CD4-positive, alpha-beta T cell treated with Interleukin-21 for 1 hour (primary cell): ENCODE measurements at regions not wholly inside any gene's neighbourhood (a gene's known extent, or its start where the extent isn't known, plus 50 kb on each side); places are given as distances from the start of the nearest gene placed in this dataset.
"Not testable (repeated sequence)": the region's sequence is repeated elsewhere in the genome, so short reads cannot be mapped to it uniquely, and the experiment has no call there.

ENCODE experiments used
- DNase-seq: peaks from one replicate; pipeline ENCODE4 v3.0.0-alpha.2; 2020

DNA sequence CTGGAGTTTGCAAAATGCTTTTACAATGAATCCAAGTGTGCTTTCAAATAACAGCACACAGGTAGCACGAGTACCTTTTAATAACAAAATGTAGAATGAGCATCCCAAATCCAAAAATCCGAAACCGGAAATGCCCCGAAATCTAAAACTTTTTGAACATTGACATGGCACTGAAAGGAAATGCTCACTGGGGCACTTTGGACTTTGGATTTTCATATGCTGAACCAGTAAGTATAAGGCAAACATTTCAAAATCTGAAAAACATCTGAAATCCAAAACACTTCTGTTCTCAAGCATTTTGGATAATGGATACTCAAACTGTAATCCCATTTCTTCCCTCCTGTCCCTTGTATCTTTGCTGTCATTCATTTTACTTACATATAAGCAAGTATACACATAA, 50.1 kb downstream of the GCNT4 start:
- DNase-seq, result no peak

DNA sequence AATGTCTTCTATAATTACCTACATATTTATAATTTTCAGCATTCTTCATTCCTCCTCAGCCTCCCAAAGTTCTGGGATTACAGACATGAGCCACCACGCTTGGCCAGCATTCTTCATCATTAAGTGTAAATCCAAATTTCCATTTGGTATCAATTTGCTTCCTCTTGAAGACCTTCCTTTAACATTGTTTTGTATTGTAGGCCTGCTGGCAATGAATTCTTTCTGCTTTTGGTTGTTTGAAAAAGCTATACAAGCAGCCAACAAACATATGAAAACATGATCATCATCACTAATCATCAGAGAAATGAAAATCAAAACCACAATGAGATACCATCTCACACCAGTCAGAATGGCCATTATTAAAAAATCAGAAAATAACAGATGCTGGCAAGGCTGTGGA, 56.4 kb downstream of the GCNT4 start:
- DNase-seq, result no peak

- no peak for DNase-seq
These were observed 57.5 kb downstream of the GCNT4 start for GRCh38 chr5:74994826-74995225.

DNA sequence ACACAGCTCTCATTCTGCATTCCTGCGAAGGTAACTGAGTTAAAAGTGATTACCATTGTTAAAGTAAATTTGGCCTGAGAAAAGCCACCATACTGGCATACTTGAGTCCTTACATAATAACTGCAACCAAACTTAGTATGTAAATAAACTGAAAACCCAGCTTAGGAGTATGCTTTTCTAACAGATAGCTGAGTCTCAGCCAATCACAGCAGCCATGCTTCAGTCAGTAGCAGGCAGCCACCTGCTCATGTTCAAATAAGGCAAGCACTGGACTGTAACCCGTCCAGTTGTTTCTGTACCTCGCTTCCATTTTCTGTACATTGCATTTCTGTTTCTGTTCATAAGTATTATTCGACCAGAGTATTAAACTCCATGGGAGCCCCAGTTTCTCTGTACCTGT, 58.6 kb downstream of the GCNT4 start:
- DNase-seq, result no peak

GRCh38 chr5:74992791-74993190, 59.6 kb downstream of the GCNT4 start:
- DNase-seq, result no peak

- DNase-seq, result no peak
These were observed 60.8 kb downstream of the GCNT4 start for GRCh38 chr5:74991522-74991921.

DNA sequence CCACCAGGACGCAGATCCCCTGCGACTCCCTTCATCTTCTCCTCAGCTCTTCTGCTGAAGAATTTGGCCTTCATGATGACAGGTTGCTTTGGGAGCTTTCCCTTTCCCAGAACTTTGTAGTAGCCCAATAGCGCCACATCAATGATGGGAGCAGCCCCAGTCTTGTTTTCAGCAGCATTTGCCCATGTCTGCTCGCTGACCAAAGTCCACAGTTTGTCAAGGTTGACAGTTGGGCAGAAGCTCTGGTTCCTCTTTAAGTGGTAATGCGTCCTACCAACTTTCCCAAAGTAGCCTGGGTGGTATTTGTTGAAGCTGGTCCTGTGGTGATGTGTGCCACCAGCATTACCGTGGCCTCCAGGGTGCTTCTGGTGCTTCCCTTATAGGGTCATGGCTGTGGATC, 62.2 kb downstream of the GCNT4 start:
- DNase-seq, result no peak

DNA sequence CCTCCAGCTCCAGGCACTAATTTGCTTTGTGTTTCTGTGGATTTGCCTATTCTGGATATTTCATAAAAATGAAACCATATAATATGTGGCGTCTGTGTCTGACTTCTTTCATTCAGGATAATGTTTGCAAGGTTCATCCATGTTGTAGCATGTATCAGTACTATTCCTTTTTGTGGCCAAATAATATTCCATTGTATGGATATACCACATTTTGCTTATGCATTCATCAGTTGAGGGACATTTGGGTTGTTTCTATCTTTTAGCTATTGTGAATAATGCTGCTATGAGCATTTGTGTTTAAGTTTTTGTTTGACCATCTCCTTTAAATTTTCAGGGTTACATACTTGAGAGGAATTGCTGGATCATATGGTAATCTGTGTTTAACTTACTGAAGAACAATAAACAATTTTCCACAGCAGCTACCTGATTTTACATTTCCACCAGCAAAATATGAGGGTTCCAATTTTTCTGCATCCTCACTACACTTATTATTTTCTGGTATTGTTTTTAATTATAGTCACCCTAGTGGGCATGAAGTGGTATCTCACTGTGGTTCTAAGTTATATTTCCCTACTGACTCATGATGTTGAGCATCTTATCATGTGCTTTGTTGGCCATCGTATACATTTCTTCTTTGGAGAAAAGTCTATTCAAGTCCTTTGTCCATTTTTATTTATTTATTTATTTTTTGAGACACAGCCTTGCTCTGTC, 63.9 kb downstream of the GCNT4 start:
- DNase-seq, result no peak

GRCh38 chr5:74978345-74978744, 74.0 kb downstream of the GCNT4 start:
- DNase-seq, result no peak

DNA sequence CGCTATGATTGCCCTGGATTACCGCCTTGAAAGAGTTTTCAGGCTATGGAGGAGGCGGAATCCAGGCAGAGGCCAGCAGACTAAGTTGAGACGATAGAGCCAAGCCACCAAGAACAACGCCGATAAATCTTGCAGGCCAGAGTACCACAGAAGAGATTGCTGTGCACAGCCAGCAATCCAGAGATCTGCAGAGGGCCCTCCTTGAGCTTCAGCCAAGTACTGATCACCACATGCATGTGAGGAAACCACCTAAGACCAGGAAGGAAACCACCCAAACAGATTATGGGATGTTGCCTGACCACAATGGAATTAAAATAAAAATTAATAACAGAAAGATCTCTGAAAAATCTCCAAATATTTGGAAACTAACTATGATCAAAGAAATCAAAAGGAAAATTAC, 74.9 kb downstream of the GCNT4 start:
- no peak for DNase-seq

- DNase-seq, result no peak
These were observed 75.7 kb downstream of the GCNT4 start for GRCh38 chr5:74976651-74977050.

- no peak for DNase-seq
These were observed 76.8 kb downstream of the GCNT4 start for GRCh38 chr5:74975582-74975981.

GRCh38 chr5:74974451-74975091, 77.8 kb downstream of the GCNT4 start:
- peak; percentile 52 for DNase-seq

GRCh38 chr5:74973694-74974093, 78.7 kb downstream of the GCNT4 start:
- no peak for DNase-seq

GRCh38 chr5:74971947-74972460, 80.4 kb downstream of the GCNT4 start:
- no peak for DNase-seq

GRCh38 chr5:74970891-74971290, 81.5 kb downstream of the GCNT4 start:
- not testable (repeated sequence) for DNase-seq

GRCh38 chr5:74969726-74970125, 82.6 kb downstream of the GCNT4 start:
- DNase-seq, result no peak

DNA sequence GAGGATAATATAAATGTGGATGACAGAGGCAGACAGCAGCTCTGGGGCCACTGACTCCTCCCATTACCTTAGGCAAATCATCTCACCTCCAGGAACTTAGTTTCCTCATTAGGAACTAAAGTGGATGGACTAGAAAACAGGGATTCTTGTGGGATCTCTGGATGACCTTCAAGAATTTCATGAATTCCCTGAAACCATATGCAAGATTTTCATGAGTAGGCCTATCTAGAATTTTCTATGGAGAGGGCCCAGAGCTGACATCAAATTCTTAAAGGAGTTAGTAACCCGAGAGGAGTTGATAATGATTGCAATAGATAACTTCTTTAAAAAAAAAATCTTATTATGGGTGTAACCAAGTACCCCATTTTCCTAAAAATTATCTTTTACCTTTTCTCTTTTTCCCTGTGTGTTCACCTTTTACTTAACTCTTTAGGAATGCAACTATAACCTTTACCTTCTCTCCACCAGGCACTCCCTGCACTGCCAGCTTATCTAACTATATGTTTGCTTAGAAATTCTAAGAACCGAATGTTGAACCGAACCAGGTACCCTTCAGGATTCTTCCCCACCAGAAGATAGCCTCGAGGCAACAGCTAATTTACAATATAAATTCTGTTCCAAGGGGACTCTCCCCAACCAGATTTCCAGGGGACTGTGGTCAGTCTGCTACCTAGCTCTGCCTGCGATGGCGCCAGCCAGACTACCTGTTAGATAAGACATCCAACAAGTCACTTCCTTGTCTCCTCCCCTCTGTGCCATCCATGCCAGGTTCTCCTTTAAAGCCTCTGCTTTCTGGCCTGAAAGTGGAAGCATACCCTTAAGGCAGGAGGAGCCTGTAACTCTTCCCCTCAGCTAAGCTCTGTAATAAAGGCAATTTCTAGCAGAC, 86.0 kb downstream of the GCNT4 start:
- no peak for DNase-seq

DNA sequence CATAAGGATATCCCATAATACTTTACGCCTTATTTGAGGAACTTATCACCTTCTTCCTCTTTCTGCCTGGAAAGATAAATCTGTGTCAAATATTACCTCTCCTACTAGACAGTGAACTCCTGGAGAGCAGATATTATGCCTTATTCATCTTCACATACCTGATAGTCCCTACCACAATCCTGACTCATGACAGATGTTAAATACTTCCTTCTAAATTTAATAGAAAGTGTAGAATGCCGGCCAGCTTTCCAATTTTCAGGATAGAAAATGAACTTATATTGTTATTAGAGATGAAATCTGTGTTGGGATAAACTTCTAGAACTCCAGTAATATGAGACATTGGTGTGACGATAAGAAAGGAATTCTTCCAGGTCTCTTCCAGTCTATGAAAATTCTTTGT, 89.0 kb downstream of the GCNT4 start:
- no peak for DNase-seq

DNA sequence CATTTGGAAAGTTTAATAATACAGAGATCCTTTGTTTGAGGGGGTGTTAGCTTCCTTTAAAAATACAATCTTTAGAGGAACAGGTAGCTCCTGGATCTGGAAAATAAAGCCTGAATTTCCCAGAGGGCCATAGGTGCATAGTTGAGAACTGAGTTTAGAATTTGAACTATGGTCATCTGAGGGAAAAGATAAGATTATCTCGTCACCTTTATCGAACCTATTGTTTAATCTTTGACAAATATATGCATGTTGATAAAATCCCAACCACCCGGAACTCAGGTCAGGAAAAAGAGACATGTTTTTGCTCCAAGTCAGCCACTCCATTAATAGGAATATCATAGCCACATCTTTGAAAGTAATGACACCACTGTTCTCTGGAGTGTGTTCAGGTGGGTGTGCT, 91.7 kb upstream of the FAM169A start:
- DNase-seq, result no peak

DNA sequence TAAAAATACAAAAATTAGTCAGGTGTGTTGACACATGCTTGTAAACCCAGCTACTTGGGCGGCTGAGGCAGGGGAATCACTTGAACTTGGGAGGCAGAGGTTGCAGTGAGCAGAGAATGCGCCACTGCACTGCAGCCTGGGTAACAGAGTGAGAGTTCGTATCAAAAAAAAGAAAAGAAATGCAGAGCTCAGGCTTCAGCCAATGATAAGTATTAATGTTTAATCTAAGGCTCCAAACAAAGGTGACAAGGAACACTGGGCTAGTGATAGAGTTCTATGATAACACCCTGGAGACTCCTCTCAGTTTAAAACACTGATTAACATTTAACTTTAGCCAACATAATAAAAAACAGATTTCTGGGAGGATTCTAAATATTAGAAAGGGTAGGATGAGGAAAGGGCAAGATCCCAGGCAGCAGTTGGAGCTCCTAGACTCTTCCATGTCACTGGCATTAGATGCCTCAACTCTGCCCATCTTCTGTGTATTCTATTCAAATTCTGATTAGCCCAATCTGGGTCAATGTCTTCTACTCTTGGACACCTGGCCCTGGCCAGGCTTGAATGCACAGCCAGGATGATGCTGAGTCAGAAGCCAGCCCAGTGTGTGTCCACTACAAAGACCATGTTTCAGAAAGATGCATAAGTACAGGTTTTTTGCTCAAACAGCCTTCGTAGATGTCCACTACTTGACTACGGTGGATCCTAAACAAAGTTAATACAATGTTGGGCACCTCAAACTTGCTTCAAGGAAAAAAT, 91.0 kb upstream of the FAM169A start:
- no peak for DNase-seq

- DNase-seq, result no peak
These were observed 90.1 kb upstream of the FAM169A start for GRCh38 chr5:74956278-74956677.

DNA sequence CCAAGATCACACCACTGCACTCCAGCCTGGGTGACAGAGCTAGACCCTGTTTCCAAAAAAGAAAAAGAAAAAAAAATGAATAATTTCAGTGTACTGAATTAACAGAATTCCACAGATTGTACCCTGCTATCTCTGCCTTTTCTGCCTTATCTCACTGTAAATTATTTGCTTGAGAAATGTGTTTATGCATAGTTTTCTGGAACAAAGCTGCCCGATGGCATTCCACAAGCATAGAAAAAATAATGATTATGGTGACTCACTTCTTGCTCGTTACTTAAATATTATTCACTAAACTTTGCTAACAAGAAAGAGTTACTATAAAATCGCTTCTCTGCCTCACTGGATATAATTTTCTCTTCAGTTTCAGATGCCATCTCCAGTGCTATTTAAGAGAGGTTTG, 88.7 kb upstream of the FAM169A start:
- DNase-seq, result no peak
